ENCODE measurements at regions not wholly inside any gene's neighbourhood (a gene's known extent, or its start where the extent isn't known, plus 50 kb on each side); places are given as distances from the start of the nearest gene placed in this dataset.
A peak's percentile ranks its signal among the peaks of the same experiment; 100 is the strongest.

DNA sequence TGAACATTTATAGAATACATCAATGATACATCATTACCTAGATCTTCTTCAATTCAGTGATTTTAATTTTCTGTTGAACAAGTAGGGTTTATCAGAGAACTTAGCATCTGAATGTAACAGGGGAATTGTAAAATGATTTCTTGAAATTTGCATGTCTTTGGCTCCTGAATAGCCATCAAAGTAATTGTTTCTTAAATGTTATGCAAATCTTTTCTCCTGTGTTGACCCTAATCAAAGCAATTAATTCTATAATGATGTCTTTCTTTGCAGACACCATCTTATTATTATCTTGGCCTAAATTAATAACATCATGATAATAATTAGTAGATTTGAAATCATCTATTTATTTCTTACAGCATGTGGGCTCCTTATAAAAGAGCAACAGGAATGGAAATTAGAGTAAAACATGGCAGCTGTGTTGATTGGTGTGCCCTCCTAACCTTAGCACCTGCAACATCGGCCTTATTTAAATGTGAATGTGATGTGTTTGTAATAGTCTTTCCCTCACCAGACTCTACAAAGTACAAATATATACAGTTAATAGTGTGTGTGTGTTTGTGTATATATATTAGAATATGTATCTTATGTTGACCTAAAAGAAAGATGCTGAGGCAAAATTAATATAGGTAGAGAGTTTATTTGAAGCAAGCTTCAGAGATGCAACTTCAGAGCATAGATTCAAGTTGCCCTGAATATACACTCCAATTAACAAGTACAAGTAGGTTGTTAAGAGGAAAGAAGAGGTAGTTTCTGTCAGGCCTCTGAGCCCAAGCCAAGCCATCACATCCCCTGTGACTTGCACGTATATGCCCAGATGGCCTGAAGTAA is 328.0 kb upstream of the TECRL start:
- Histone ChIP-seq H3K9me2 (ENCODE audit: insufficient read depth) (no peaks in the 10 kb centered on the region), H3F3A (replicated peaks; ENCODE audit: low read depth) (no peaks in the 10 kb centered on the region), H2AFZ (no peak overlapping the region), H3K27ac (ENCODE audit: low read depth) (peak overlapping the region; percentile 98), H4K20me1 (replicated peaks; ENCODE audit: insufficient read depth) (no peaks in the 10 kb centered on the region), H3K36me3 (ENCODE audit: insufficient read depth) (peaks cover 4% of the 10 kb centered on the region; the same call in 1 of the 2 replicates), H3K27me3 (ENCODE audit: insufficient read depth) (no peaks in the 10 kb centered on the region), H3K4me1 (ENCODE audit: insufficient read depth) (peaks cover 29% of the 10 kb centered on the region), H3K79me2 (replicated peaks; ENCODE audit: insufficient read depth) (no peaks in the 10 kb centered on the region), H3K4me2 (peak overlapping the region; percentile 15), H3K4me3 (no peak overlapping the region; the same call in 1 of the 2 replicates)
- H3K4me3 Mint-ChIP-seq, result peak overlapping the region; percentile 55; the same call in 2 of the 3 replicates
- peak overlapping the region; percentile 98 for H3K27ac Mint-ChIP-seq
- DNase-seq (ENCODE audit: low spot score) (peak; percentile 59), ATAC-seq (peak; percentile 86)
- peaks cover 51% of the 10 kb centered on the region for H3K36me3 Mint-ChIP-seq (ENCODE audit: low read depth)
- H3K4me1 Mint-ChIP-seq, result peaks cover 33% of the 10 kb centered on the region
- H3K9me3 Mint-ChIP-seq, result peaks cover 33% of the 10 kb centered on the region
- TF ChIP-seq NANOG (IDR thresholded peaks at IDR 0.05; ENCODE audit: borderline replicate concordance) (peak; percentile 99), ZNF114 (CRISPR knock-in tag; IDR thresholded peaks at IDR 0.05) (no peak)
- peaks cover 4% of the 10 kb centered on the region for H3K27me3 Mint-ChIP-seq (ENCODE audit: insufficient read depth, low read depth, poor library complexity)

DNA sequence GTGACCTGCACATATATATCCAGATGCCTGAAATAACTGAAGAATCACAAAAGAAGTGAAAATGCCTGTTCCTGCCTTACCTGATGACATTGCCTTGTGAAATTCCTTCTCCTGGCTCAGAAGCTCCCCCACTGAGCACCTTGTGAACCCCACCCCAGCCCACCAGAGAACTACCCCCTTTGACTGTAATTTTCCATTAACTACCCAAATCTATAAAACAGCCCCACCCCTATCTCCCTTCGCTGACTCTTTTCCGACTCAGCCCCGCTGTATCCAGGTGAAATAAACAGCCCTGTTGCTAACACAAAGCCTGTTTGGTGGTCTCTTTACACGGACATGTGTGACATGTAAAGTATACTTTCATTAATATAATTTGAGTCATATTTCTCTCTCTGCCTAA is 320.3 kb upstream of the TECRL start:
- 0 out of 3 replicates have a peak overlapping the region, but pooled peaks have one; percentile 1 for H3K4me3 Mint-ChIP-seq
- Histone ChIP-seq H3K36me3 (ENCODE audit: insufficient read depth) (peaks cover 4% of the 10 kb centered on the region; the same call in 1 of the 2 replicates), H3K4me3 (0 out of 2 replicates have a peak overlapping the region, but pooled peaks have one; percentile 0), H3K9me2 (ENCODE audit: insufficient read depth) (no peaks in the 10 kb centered on the region; the same call in 1 of the 2 replicates), H3K27me3 (ENCODE audit: insufficient read depth) (no peaks in the 10 kb centered on the region), H3K4me1 (ENCODE audit: insufficient read depth) (peaks cover 25% of the 10 kb centered on the region), H2AFZ (no peak overlapping the region), H3K27ac (ENCODE audit: low read depth) (peak overlapping the region; percentile 94), H3K4me2 (peak overlapping the region; percentile 34), H3F3A (replicated peaks; ENCODE audit: low read depth) (no peaks in the 10 kb centered on the region), H3K79me2 (replicated peaks; ENCODE audit: insufficient read depth) (no peaks in the 10 kb centered on the region), H4K20me1 (replicated peaks; ENCODE audit: insufficient read depth) (no peaks in the 10 kb centered on the region)
- peaks cover 5% of the 10 kb centered on the region for H3K27me3 Mint-ChIP-seq (ENCODE audit: insufficient read depth, low read depth, poor library complexity)
- peak overlapping the region; percentile 96 for H3K27ac Mint-ChIP-seq
- peaks cover 69% of the 10 kb centered on the region for H3K36me3 Mint-ChIP-seq (ENCODE audit: low read depth)
- peaks cover 51% of the 10 kb centered on the region for H3K9me3 Mint-ChIP-seq
- ATAC-seq (no peak), DNase-seq (ENCODE audit: low spot score) (peak; percentile 73)
- peaks cover 35% of the 10 kb centered on the region for H3K4me1 Mint-ChIP-seq
- TF ChIP-seq, protein P1, sequence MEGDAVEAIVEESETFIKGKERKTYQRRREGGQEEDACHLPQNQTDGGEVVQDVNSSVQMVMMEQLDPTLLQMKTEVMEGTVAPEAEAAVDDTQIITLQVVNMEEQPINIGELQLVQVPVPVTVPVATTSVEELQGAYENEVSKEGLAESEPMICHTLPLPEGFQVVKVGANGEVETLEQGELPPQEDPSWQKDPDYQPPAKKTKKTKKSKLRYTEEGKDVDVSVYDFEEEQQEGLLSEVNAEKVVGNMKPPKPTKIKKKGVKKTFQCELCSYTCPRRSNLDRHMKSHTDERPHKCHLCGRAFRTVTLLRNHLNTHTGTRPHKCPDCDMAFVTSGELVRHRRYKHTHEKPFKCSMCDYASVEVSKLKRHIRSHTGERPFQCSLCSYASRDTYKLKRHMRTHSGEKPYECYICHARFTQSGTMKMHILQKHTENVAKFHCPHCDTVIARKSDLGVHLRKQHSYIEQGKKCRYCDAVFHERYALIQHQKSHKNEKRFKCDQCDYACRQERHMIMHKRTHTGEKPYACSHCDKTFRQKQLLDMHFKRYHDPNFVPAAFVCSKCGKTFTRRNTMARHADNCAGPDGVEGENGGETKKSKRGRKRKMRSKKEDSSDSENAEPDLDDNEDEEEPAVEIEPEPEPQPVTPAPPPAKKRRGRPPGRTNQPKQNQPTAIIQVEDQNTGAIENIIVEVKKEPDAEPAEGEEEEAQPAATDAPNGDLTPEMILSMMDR (conservative IDR thresholded peaks at IDR 0.05; ENCODE audit: low read depth in 2 of 2), result no peak
- TF ChIP-seq, protein P2, sequence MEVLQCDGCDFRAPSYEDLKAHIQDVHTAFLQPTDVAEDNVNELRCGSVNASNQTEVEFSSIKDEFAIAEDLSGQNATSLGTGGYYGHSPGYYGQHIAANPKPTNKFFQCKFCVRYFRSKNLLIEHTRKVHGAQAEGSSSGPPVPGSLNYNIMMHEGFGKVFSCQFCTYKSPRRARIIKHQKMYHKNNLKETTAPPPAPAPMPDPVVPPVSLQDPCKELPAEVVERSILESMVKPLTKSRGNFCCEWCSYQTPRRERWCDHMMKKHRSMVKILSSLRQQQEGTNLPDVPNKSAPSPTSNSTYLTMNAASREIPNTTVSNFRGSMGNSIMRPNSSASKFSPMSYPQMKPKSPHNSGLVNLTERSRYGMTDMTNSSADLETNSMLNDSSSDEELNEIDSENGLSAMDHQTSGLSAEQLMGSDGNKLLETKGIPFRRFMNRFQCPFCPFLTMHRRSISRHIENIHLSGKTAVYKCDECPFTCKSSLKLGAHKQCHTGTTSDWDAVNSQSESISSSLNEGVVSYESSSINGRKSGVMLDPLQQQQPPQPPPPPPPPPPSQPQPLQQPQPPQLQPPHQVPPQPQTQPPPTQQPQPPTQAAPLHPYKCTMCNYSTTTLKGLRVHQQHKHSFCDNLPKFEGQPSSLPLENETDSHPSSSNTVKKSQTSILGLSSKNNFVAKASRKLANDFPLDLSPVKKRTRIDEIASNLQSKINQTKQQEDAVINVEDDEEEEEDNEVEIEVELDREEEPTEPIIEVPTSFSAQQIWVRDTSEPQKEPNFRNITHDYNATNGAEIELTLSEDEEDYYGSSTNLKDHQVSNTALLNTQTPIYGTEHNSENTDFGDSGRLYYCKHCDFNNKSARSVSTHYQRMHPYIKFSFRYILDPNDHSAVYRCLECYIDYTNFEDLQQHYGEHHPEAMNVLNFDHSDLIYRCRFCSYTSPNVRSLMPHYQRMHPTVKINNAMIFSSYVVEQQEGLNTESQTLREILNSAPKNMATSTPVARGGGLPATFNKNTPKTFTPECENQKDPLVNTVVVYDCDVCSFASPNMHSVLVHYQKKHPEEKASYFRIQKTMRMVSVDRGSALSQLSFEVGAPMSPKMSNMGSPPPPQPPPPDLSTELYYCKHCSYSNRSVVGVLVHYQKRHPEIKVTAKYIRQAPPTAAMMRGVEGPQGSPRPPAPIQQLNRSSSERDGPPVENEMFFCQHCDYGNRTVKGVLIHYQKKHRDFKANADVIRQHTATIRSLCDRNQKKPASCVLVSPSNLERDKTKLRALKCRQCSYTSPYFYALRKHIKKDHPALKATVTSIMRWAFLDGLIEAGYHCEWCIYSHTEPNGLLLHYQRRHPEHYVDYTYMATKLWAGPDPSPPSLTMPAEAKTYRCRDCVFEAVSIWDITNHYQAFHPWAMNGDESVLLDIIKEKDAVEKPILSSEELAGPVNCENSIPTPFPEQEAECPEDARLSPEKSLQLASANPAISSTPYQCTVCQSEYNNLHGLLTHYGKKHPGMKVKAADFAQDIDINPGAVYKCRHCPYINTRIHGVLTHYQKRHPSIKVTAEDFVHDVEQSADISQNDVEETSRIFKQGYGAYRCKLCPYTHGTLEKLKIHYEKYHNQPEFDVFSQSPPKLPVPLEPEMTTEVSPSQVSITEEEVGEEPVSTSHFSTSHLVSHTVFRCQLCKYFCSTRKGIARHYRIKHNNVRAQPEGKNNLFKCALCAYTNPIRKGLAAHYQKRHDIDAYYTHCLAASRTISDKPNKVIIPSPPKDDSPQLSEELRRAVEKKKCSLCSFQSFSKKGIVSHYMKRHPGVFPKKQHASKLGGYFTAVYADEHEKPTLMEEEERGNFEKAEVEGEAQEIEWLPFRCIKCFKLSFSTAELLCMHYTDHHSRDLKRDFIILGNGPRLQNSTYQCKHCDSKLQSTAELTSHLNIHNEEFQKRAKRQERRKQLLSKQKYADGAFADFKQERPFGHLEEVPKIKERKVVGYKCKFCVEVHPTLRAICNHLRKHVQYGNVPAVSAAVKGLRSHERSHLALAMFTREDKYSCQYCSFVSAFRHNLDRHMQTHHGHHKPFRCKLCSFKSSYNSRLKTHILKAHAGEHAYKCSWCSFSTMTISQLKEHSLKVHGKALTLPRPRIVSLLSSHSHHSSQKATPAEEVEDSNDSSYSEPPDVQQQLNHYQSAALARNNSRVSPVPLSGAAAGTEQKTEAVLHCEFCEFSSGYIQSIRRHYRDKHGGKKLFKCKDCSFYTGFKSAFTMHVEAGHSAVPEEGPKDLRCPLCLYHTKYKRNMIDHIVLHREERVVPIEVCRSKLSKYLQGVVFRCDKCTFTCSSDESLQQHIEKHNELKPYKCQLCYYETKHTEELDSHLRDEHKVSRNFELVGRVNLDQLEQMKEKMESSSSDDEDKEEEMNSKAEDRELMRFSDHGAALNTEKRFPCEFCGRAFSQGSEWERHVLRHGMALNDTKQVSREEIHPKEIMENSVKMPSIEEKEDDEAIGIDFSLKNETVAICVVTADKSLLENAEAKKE (CRISPR knock-in tag; IDR thresholded peaks at IDR 0.05), result no peak
- TF ChIP-seq NANOG (IDR thresholded peaks at IDR 0.05; ENCODE audit: borderline replicate concordance) (no peak), STAT1 (IDR thresholded peaks at IDR 0.05; ENCODE audit: unreplicated experiment) (no peak), CREB1 (CRISPR knock-in tag; IDR thresholded peaks at IDR 0.05; ENCODE audit: low read depth) (no peak), JUNB (IDR thresholded peaks at IDR 0.05; ENCODE audit: unreplicated experiment) (no peak)
- TF ChIP-seq, protein P3, sequence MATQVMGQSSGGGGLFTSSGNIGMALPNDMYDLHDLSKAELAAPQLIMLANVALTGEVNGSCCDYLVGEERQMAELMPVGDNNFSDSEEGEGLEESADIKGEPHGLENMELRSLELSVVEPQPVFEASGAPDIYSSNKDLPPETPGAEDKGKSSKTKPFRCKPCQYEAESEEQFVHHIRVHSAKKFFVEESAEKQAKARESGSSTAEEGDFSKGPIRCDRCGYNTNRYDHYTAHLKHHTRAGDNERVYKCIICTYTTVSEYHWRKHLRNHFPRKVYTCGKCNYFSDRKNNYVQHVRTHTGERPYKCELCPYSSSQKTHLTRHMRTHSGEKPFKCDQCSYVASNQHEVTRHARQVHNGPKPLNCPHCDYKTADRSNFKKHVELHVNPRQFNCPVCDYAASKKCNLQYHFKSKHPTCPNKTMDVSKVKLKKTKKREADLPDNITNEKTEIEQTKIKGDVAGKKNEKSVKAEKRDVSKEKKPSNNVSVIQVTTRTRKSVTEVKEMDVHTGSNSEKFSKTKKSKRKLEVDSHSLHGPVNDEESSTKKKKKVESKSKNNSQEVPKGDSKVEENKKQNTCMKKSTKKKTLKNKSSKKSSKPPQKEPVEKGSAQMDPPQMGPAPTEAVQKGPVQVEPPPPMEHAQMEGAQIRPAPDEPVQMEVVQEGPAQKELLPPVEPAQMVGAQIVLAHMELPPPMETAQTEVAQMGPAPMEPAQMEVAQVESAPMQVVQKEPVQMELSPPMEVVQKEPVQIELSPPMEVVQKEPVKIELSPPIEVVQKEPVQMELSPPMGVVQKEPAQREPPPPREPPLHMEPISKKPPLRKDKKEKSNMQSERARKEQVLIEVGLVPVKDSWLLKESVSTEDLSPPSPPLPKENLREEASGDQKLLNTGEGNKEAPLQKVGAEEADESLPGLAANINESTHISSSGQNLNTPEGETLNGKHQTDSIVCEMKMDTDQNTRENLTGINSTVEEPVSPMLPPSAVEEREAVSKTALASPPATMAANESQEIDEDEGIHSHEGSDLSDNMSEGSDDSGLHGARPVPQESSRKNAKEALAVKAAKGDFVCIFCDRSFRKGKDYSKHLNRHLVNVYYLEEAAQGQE (IDR thresholded peaks at IDR 0.05; ENCODE audit: unreplicated experiment), result no peak

Data from GM23338 (cell line).